ENCODE measurements at regions not wholly inside any gene's neighbourhood (a gene's known extent, or its start where the extent isn't known, plus 50 kb on each side); places are given as distances from the start of the nearest gene placed in this dataset.

GRCh38 chrY:18951657-18952435, 178.3 kb upstream of the HSFY2 start:
- no peak overlapping the region for H3K27ac ChIP-seq (ENCODE audit: low read depth in 1 of 2, low read length in 2 of 2)
- H3K36me3 ChIP-seq (ENCODE audit: insufficient read depth, low read length), result no peaks in the 10 kb centered on the region
- no peaks in the 10 kb centered on the region for H3K27me3 Mint-ChIP-seq
- H3K27me3 ChIP-seq (ENCODE audit: control insufficient read depth in 1 of 2, insufficient read depth in 2 of 2, low read length in 2 of 2), result no peaks in the 10 kb centered on the region
- H3K27ac Mint-ChIP-seq, result no peak overlapping the region
- POLR2A ChIA-PET, result no interaction called here
- TF ChIP-seq CTCF (IDR thresholded peaks at IDR 0.05), result no peak
- H3K4me3 Mint-ChIP-seq, result no peak overlapping the region
- DNase-seq, result no peak
- no peak for ATAC-seq (ENCODE audit: poor library complexity)
- peaks cover 9% of the 10 kb centered on the region for H3K9me3 Mint-ChIP-seq
- CTCF ChIA-PET, result no interaction called here
- no peak overlapping the region for H3K4me3 ChIP-seq (ENCODE audit: low read length)
- H3K4me1 Mint-ChIP-seq (ENCODE audit: low read depth), result no peaks in the 10 kb centered on the region
- peaks cover 17% of the 10 kb centered on the region for H3K36me3 Mint-ChIP-seq (ENCODE audit: low read depth)
- no peaks in the 10 kb centered on the region for H3K9me3 ChIP-seq (ENCODE audit: control insufficient read depth in 1 of 2, insufficient read depth in 1 of 2, low read length in 2 of 2)
- H3K4me1 ChIP-seq (ENCODE audit: insufficient read depth, low read length), result no peaks in the 10 kb centered on the region
- intact Hi-C loops (cut with DNase I, micrococcal nuclease), result no loop called here

GRCh38 chrY:18951019-18951418, 177.5 kb upstream of the HSFY2 start:
- CTCF ChIA-PET, result no interaction called here
- H3K4me3 ChIP-seq (ENCODE audit: low read length), result no peak overlapping the region
- H3K36me3 ChIP-seq (ENCODE audit: insufficient read depth, low read length), result no peaks in the 10 kb centered on the region
- intact Hi-C loops (cut with DNase I, micrococcal nuclease), result no loop called here
- ATAC-seq (ENCODE audit: poor library complexity) (no peak), DNase-seq (no peak)
- no peak overlapping the region for H3K27ac Mint-ChIP-seq
- H3K27ac ChIP-seq (ENCODE audit: low read depth in 1 of 2, low read length in 2 of 2), result no peak overlapping the region
- no peak for TF ChIP-seq CTCF (IDR thresholded peaks at IDR 0.05)
- H3K4me3 Mint-ChIP-seq, result no peak overlapping the region
- no peaks in the 10 kb centered on the region for H3K9me3 ChIP-seq (ENCODE audit: control insufficient read depth in 1 of 2, insufficient read depth in 1 of 2, low read length in 2 of 2)
- H3K36me3 Mint-ChIP-seq (ENCODE audit: low read depth), result peaks cover 23% of the 10 kb centered on the region
- H3K27me3 Mint-ChIP-seq, result no peaks in the 10 kb centered on the region
- H3K9me3 Mint-ChIP-seq, result peaks cover 13% of the 10 kb centered on the region
- H3K4me1 ChIP-seq (ENCODE audit: insufficient read depth, low read length), result no peaks in the 10 kb centered on the region
- H3K4me1 Mint-ChIP-seq (ENCODE audit: low read depth), result no peaks in the 10 kb centered on the region
- POLR2A ChIA-PET, result no interaction called here
- H3K27me3 ChIP-seq (ENCODE audit: control insufficient read depth in 1 of 2, insufficient read depth in 2 of 2, low read length in 2 of 2), result no peaks in the 10 kb centered on the region

GRCh38 chrY:18936831-18937230, 163.3 kb upstream of the HSFY2 start:
- Mint-ChIP-seq H3K36me3 (ENCODE audit: low read depth) (no peaks in the 10 kb centered on the region), H3K4me3 (no peak overlapping the region), H3K9me3 (no peaks in the 10 kb centered on the region), H3K4me1 (ENCODE audit: low read depth) (no peaks in the 10 kb centered on the region), H3K27ac (no peak overlapping the region), H3K27me3 (no peaks in the 10 kb centered on the region)
- POLR2A ChIA-PET, result no interaction called here
- DNase-seq (no peak), ATAC-seq (ENCODE audit: poor library complexity) (no peak)
- intact Hi-C loops (cut with DNase I, micrococcal nuclease), result loop anchor here in 1 of 2 experiments (10.0 kb wide), 1 partner anchor 58 kb away; no protein-coding TSS in a partner anchor
- Histone ChIP-seq H3K27me3 (ENCODE audit: control insufficient read depth in 1 of 2, insufficient read depth in 2 of 2, low read length in 2 of 2) (no peaks in the 10 kb centered on the region), H3K27ac (ENCODE audit: low read depth in 1 of 2, low read length in 2 of 2) (no peak overlapping the region), H3K4me1 (ENCODE audit: insufficient read depth, low read length) (no peaks in the 10 kb centered on the region), H3K4me3 (ENCODE audit: low read length) (no peak overlapping the region), H3K36me3 (ENCODE audit: insufficient read depth, low read length) (no peaks in the 10 kb centered on the region), H3K9me3 (ENCODE audit: control insufficient read depth in 1 of 2, insufficient read depth in 1 of 2, low read length in 2 of 2) (no peaks in the 10 kb centered on the region)
- CTCF ChIA-PET, result no interaction called here
- TF ChIP-seq CTCF (IDR thresholded peaks at IDR 0.05), result no peak

Measured in CD4-positive, alpha-beta T cell (primary cell).